Psoas muscle (tissue), 7 donors: ENCODE measurements at regions not wholly inside any gene's neighbourhood (a gene's known extent, or its start where the extent isn't known, plus 50 kb on each side); places are given as distances from the start of the nearest gene placed in this dataset.

ENCODE experiments used
- ATAC-seq, 4 donors: fragments of 200-7000 bp; cut with Tn5 transposase; one replicate each; pipeline ENCODE4 v1.9.1; 2020; ENCODE audit warnings: moderate library complexity in 3 of 4, mild to moderate bottlenecking in 2 of 4
- DNase-seq, 2 donors: peaks; one replicate each; pipeline ENCODE4 v3.0.0-alpha.2; 2020
- H3K27ac ChIP-seq: fragments of 200-600 bp; one replicate; pipeline ENCODE4 v1.8.0; 2022
- H3K27me3 ChIP-seq, 3 donors: fragments of 200-600 bp in 1 of 3; one replicate each; pipeline versions ENCODE4 v1.6.1 to v1.8.0; 2013 to 2022; ENCODE audit warnings: low read length in 2 of 3, mild to moderate bottlenecking in 2 of 3, moderate library complexity in 1 of 3; ENCODE audit not compliant: insufficient read depth in 3 of 3
- H3K36me3 ChIP-seq, 2 donors: fragments of 200-600 bp in 1 of 2; one replicate each; pipeline versions ENCODE4 v1.6.1 to v1.8.0; 2013 to 2022; ENCODE audit warnings: low read depth in 1 of 2, mild to moderate bottlenecking in 1 of 2, moderate library complexity in 1 of 2; ENCODE audit not compliant: insufficient read depth in 1 of 2
- H3K4me1 ChIP-seq: fragments of 200-600 bp; one replicate; pipeline ENCODE4 v1.8.0; 2022
- H3K4me3 ChIP-seq: fragments of 200-600 bp; one replicate; pipeline ENCODE4 v1.8.0; 2022; ENCODE audit warnings: mild to moderate bottlenecking
- H3K9me3 ChIP-seq: fragments of 200-600 bp; one replicate; pipeline ENCODE4 v1.8.0; 2022
- WGBS, 3 donors: extraction: QIAGEN DNeasy Blood & Tissue Kit; methylation state at CpG; one replicate each; pipeline versions ENCODE4 v1.1.6 to v1.1.7; 2013; 5-methylcytosine and 5-hydroxymethylcytosine counted together
- intact Hi-C, 2 donors: fragments of 100-400 bp; cut with DNase I; formaldehyde crosslinking; loops; one replicate each; pipeline versions ENCODE4 v1.11.0 to v1.14.2; 2022
- TF ChIP-seq, protein P1 (sequence below): fragments of 200-600 bp; IDR thresholded peaks from one replicate; pipeline ENCODE4 v1.8.0; 2022; ENCODE audit warnings: antibody characterized with exemption
- donor health status: healthy with polysubstance abuse.
- donor health status: DM: no; HTN: no; CAD: no; lungs with moderate emphysema.
- donor health status: Bipolar disorder and iron deficiency.
- donor health status: healthy.
- donor health status: DM: yes; HTN: yes; CAD: no.
- donor health status: DM: no; HTN: no; CAD: no.
- donor health status: DM: yes; HTN: yes; CAD: no.

DNA sequence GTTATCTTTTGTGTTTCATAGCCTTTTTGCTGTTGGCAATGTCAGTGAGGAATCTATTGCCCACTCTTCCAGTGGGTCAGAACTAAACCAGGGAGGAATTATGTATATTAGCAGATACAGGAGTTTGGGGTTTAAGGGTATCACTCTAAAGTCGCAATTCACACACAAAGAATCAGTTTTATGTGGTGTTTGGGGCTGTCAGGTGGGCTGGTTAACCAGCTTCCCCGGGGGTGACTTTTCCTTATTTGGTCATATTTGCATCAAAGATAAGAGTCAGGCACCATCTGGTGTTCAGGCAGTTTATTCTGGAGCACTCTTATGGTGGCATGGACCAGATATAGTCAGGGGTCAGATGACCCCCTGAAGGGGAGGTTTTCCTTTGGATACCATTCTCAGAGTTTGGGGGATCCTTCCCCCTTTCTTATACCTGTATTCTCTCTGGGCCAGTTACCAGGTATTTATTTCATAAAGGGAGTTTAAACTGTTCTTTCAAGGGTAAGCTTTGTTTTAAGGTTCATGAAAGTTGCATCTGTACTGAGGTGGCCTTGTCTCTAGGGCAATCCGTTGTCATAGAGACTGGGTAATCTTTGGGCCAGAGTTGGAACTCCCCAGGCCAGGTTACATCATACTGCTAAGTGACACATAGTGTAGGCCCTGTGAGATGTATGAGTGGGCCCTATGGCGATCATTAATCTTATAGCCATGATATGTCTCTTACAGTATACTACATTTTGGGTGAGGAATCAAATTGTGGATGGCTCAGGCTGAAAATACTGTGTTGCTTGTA, 148.2 kb downstream of the RWDD3 start:
- Histone ChIP-seq H3K36me3 (no peaks in the 10 kb centered on the region), H3K4me3 (no peak overlapping the region), H3K4me1 (no peaks in the 10 kb centered on the region), H3K27ac (no peak overlapping the region), H3K9me3 (no peaks in the 10 kb centered on the region), H3K27me3 (no peaks in the 10 kb centered on the region)
- WGBS, 3 donors, result 64 to 74% (median 72%) methylated on average over 4 of the region's 4 CpGs
- ATAC-seq (no peak), DNase-seq (no peak)
- TF ChIP-seq, protein P1, sequence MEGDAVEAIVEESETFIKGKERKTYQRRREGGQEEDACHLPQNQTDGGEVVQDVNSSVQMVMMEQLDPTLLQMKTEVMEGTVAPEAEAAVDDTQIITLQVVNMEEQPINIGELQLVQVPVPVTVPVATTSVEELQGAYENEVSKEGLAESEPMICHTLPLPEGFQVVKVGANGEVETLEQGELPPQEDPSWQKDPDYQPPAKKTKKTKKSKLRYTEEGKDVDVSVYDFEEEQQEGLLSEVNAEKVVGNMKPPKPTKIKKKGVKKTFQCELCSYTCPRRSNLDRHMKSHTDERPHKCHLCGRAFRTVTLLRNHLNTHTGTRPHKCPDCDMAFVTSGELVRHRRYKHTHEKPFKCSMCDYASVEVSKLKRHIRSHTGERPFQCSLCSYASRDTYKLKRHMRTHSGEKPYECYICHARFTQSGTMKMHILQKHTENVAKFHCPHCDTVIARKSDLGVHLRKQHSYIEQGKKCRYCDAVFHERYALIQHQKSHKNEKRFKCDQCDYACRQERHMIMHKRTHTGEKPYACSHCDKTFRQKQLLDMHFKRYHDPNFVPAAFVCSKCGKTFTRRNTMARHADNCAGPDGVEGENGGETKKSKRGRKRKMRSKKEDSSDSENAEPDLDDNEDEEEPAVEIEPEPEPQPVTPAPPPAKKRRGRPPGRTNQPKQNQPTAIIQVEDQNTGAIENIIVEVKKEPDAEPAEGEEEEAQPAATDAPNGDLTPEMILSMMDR, result no peak
- intact Hi-C loops, result no loop called here

- WGBS, 3 donors, result 53 to 64% (median 60%) methylated on average over 5 of the region's 5 CpGs
- Histone ChIP-seq H3K4me3 (no peak overlapping the region), H3K27me3 (no peaks in the 10 kb centered on the region), H3K9me3 (no peaks in the 10 kb centered on the region), H3K4me1 (no peaks in the 10 kb centered on the region), H3K27ac (no peak overlapping the region), H3K36me3 (no peaks in the 10 kb centered on the region)
- intact Hi-C loops, result no loop called here
- DNase-seq (no peak), ATAC-seq (no peak)
- TF ChIP-seq, protein P1, result no peak
These were observed 149.1 kb downstream of the RWDD3 start for GRCh38 chr1:95383111-95383510.

GRCh38 chr1:95384567-95384966, 150.6 kb downstream of the RWDD3 start:
- H3K9me3 ChIP-seq, result no peaks in the 10 kb centered on the region
- no peaks in the 10 kb centered on the region for H3K4me1 ChIP-seq
- DNase-seq (no peak), ATAC-seq (no peak)
- H3K36me3 ChIP-seq, result no peaks in the 10 kb centered on the region
- TF ChIP-seq, protein P1, result no peak
- no peaks in the 10 kb centered on the region for H3K27me3 ChIP-seq
- intact Hi-C loops, result no loop called here
- no peak overlapping the region for H3K4me3 ChIP-seq
- H3K27ac ChIP-seq, result no peak overlapping the region
- 22 to 30% (median 27%) methylated on average over 3 of the region's 3 CpGs for WGBS, 3 donors

GRCh38 chr1:95386371-95386770, 152.4 kb downstream of the RWDD3 start:
- no peaks in the 10 kb centered on the region for H3K9me3 ChIP-seq
- TF ChIP-seq, protein P1, result no peak
- no peak for DNase-seq
- intact Hi-C loops, result no loop called here
- H3K27me3 ChIP-seq, result no peaks in the 10 kb centered on the region
- no peaks in the 10 kb centered on the region for H3K4me1 ChIP-seq
- H3K27ac ChIP-seq, result no peak overlapping the region
- no peak overlapping the region for H3K4me3 ChIP-seq
- ATAC-seq, result no peak
- no peaks in the 10 kb centered on the region for H3K36me3 ChIP-seq
- WGBS, 3 donors, result 82 to 88% (median 84%) methylated on average over 1 of the region's 1 CpG

DNA sequence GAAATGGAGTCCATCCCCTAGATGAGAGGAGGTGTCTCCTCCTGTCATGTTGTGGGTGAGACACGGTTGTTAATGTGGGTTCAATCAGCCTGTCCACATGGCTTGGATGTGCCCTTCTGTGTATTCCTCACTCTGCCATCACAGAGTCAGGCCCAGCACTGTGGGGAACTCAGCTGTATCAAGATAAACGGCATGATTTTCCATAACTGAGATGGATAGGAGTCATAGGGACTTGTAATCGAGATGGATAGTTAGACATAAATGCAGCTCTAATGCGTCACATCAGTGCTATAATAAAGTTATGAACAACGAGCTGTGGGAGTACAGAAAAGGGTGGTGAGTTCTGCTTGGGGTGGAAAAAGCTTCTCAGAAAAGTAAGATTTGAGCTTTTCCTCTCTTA, 152.9 kb downstream of the RWDD3 start:
- Histone ChIP-seq H3K4me3 (no peak overlapping the region), H3K4me1 (no peaks in the 10 kb centered on the region), H3K9me3 (no peaks in the 10 kb centered on the region), H3K27ac (no peak overlapping the region), H3K36me3 (no peaks in the 10 kb centered on the region), H3K27me3 (no peaks in the 10 kb centered on the region)
- intact Hi-C loops, result no loop called here
- 74 to 76% (median 75%) methylated on average over 5 of the region's 5 CpGs for WGBS, 3 donors
- TF ChIP-seq, protein P1, result no peak
- no peak for ATAC-seq
- DNase-seq, result no peak
